CD14-positive monocyte (primary cell): ENCODE measurements at regions not wholly inside any gene's neighbourhood (a gene's known extent, or its start where the extent isn't known, plus 50 kb on each side); places are given as distances from the start of the nearest gene placed in this dataset.

Experiments used
- DNase-seq, 3 donors: peaks; one replicate each; pipeline ENCODE4 v3.0.0-alpha.2; 2011 to 2022
- H2AFZ ChIP-seq: 2 replicates; pipeline ENCODE4 v1.6.0; 2012; ENCODE audit warnings: mild to moderate bottlenecking, low read depth, low read length, inconsistent platforms; ENCODE audit not compliant: insufficient read depth, poor library complexity, severe bottlenecking
- H3K27ac ChIP-seq, 2 donors: 1 replicate in 1 of 2; 2 replicates in 1 of 2; pipeline ENCODE4 v1.5.1; 2012 to 2013; ENCODE audit warnings: low read length in 2 of 2, control low read depth in 1 of 2, inconsistent platforms in 1 of 2, low read depth in 1 of 2, mild to moderate bottlenecking in 1 of 2
- H3K27me3 ChIP-seq, 2 donors: one replicate each; pipeline versions ENCODE4 v1.6.0 to v1.6.1; 2011 to 2013; ENCODE audit warnings: low read length in 2 of 2; ENCODE audit not compliant: control insufficient read depth in 2 of 2, insufficient read depth in 2 of 2
- H3K36me3 ChIP-seq, 2 donors: replicated peaks in 1 of 2; 1 replicate in 1 of 2; 2 replicates in 1 of 2; pipeline versions ENCODE4 v1.5.1 to v1.6.1; 2012 to 2013; ENCODE audit warnings: low read length in 2 of 2, control low read depth in 1 of 2, inconsistent platforms in 1 of 2, mild to moderate bottlenecking in 1 of 2; ENCODE audit not compliant: insufficient read depth in 2 of 2, control insufficient read depth in 1 of 2
- H3K4me1 ChIP-seq, 2 donors: 1 replicate in 1 of 2; 2 replicates in 1 of 2; pipeline versions ENCODE4 v1.5.1 to v1.6.1; 2012 to 2013; ENCODE audit warnings: low read length in 2 of 2, control low read depth in 1 of 2, inconsistent platforms in 1 of 2, mild to moderate bottlenecking in 1 of 2, moderate library complexity in 1 of 2; ENCODE audit not compliant: insufficient read depth in 2 of 2, control insufficient read depth in 1 of 2
- H3K4me2 ChIP-seq: replicated peaks from 2 replicates; pipeline ENCODE3; 2012; ENCODE audit warnings: low read length, moderate library complexity, mild to moderate bottlenecking; ENCODE audit not compliant: poor library complexity, severe bottlenecking; ENCODE audit errors: extremely low read depth
- H3K4me3 ChIP-seq, 3 experiments: fragments of 200-600 bp in 1 of 3; sonication (generic) in 1 of 3; replicated peaks in 1 of 3; 1 replicate in 2 of 3; 2 replicates in 1 of 3; pipeline ENCODE4 v1.5.1; 2011 to 2013; ENCODE audit warnings: low read length in 3 of 3, mild to moderate bottlenecking in 3 of 3, control low read depth in 2 of 3, low read depth in 2 of 3, inconsistent platforms in 1 of 3, moderate library complexity in 1 of 3
- H3K79me2 ChIP-seq: 2 replicates; pipeline ENCODE4 v1.6.0; 2012; ENCODE audit warnings: mild to moderate bottlenecking, control low read depth, inconsistent platforms, low read length, moderate library complexity; ENCODE audit not compliant: insufficient read depth
- H3K9ac ChIP-seq: 2 replicates; pipeline ENCODE4 v1.6.0; 2017; ENCODE audit warnings: low read length, mild to moderate bottlenecking; ENCODE audit not compliant: insufficient read depth, poor library complexity, severe bottlenecking
- H3K9me3 ChIP-seq, 2 donors: replicated peaks in 1 of 2; 1 replicate in 1 of 2; 2 replicates in 1 of 2; pipeline versions ENCODE4 v1.5.1 to v1.6.1; 2012 to 2013; ENCODE audit warnings: low read length in 2 of 2, control low read depth in 1 of 2; ENCODE audit not compliant: control insufficient read depth in 1 of 2, insufficient read depth in 1 of 2
- H4K20me1 ChIP-seq: 2 replicates; pipeline ENCODE4 v1.6.0; 2012; ENCODE audit warnings: mild to moderate bottlenecking, low read length, control low read depth, moderate library complexity; ENCODE audit not compliant: insufficient read depth
- H3K27ac Mint-ChIP-seq, 7 donors: one replicate each; pipeline ENCODE4 v1.8.0; 2020; ENCODE audit warnings: mild to moderate bottlenecking in 7 of 7, mixed read lengths in 7 of 7, moderate library complexity in 6 of 7, inconsistent platforms in 2 of 7
- H3K27me3 Mint-ChIP-seq, 3 donors: one replicate each; pipeline ENCODE4 v1.8.0; 2021 to 2022; ENCODE audit warnings: low read depth in 3 of 3, mild to moderate bottlenecking in 3 of 3, mixed read lengths in 3 of 3, moderate library complexity in 3 of 3, inconsistent platforms in 1 of 3
- H3K36me3 Mint-ChIP-seq, 2 donors: one replicate each; pipeline ENCODE4 v1.8.0; 2020; ENCODE audit warnings: mixed read lengths in 2 of 2, inconsistent platforms in 1 of 2, mild to moderate bottlenecking in 1 of 2
- H3K4me1 Mint-ChIP-seq: one replicate; pipeline ENCODE4 v1.8.0; 2020; ENCODE audit warnings: mild to moderate bottlenecking, mixed read lengths
- H3K4me3 Mint-ChIP-seq, 2 donors: one replicate each; pipeline ENCODE4 v1.8.0; 2020; ENCODE audit warnings: mild to moderate bottlenecking in 2 of 2, mixed read lengths in 2 of 2, moderate library complexity in 1 of 2
- H3K9me3 Mint-ChIP-seq, 7 donors: one replicate each; pipeline ENCODE4 v1.8.0; 2020 to 2022; ENCODE audit warnings: mixed read lengths in 7 of 7, mild to moderate bottlenecking in 6 of 7, moderate library complexity in 6 of 7, inconsistent platforms in 2 of 7
- WGBS: methylation state at CpG from one replicate; pipeline ENCODE4 v1.1.5; 2013; ENCODE audit warnings: missing lambda C conversion rate; ENCODE audit not compliant: insufficient coverage; 5-methylcytosine and 5-hydroxymethylcytosine counted together
- intact Hi-C, 2 donors: fragments of 100-400 bp; cut with micrococcal nuclease; formaldehyde crosslinking; loops; one replicate each; pipeline versions ENCODE4 v1.15.0 to v1.15.1; 2023
- TF ChIP-seq, protein P1 (sequence below): fragments of 200-600 bp; IDR thresholded peaks from one replicate; pipeline ENCODE4 v1.8.0; 2022; ENCODE audit warnings: antibody characterized with exemption, mild to moderate bottlenecking

DNA sequence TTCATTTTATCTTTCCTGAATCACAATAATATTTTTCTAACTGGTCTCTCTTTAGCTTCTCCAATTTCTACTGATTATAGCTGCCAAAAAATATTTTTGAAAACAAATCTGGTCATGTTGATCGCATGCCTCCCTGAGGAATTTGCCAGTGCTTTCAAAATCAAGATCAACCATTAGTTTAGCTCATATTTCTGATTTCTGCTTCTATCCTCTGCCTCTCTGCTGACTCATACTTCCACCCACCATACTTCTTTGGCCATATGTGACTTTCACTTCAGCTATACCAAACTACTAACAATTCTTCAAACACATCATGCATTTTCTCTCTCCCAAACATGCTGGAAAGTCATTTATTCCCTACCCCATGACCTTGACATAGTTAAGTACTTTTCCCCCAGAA is 636.5 kb downstream of the TLE1 start:
- Mint-ChIP-seq H3K27me3 (peaks cover 0 to 5% (median 3%) of the 10 kb centered on the region in 3 donors), H3K27ac (no peak overlapping the region), H3K36me3 (no peaks in the 10 kb centered on the region), H3K4me1 (peaks cover 3% of the 10 kb centered on the region), H3K9me3 (peaks cover 0 to 9% (median 3%) of the 10 kb centered on the region in 7 donors), H3K4me3 (no peak overlapping the region)
- Histone ChIP-seq H4K20me1 (no peaks in the 10 kb centered on the region), H3K4me3 (no peak overlapping the region), H3K36me3 (no peaks in the 10 kb centered on the region), H3K4me1 (no peaks in the 10 kb centered on the region), H3K9me3 (no peaks in the 10 kb centered on the region), H3K27me3 (no peaks in the 10 kb centered on the region), H3K4me2 (no peak overlapping the region), H3K27ac (no peak overlapping the region), H2AFZ (no peak overlapping the region), H3K79me2 (no peaks in the 10 kb centered on the region), H3K9ac (no peak overlapping the region)
- intact Hi-C loops = no loop called here
- TF ChIP-seq, protein P1, sequence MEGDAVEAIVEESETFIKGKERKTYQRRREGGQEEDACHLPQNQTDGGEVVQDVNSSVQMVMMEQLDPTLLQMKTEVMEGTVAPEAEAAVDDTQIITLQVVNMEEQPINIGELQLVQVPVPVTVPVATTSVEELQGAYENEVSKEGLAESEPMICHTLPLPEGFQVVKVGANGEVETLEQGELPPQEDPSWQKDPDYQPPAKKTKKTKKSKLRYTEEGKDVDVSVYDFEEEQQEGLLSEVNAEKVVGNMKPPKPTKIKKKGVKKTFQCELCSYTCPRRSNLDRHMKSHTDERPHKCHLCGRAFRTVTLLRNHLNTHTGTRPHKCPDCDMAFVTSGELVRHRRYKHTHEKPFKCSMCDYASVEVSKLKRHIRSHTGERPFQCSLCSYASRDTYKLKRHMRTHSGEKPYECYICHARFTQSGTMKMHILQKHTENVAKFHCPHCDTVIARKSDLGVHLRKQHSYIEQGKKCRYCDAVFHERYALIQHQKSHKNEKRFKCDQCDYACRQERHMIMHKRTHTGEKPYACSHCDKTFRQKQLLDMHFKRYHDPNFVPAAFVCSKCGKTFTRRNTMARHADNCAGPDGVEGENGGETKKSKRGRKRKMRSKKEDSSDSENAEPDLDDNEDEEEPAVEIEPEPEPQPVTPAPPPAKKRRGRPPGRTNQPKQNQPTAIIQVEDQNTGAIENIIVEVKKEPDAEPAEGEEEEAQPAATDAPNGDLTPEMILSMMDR = no peak
- WGBS = 89% methylated on average over 1 of the region's 1 CpG
- no peak for DNase-seq

DNA sequence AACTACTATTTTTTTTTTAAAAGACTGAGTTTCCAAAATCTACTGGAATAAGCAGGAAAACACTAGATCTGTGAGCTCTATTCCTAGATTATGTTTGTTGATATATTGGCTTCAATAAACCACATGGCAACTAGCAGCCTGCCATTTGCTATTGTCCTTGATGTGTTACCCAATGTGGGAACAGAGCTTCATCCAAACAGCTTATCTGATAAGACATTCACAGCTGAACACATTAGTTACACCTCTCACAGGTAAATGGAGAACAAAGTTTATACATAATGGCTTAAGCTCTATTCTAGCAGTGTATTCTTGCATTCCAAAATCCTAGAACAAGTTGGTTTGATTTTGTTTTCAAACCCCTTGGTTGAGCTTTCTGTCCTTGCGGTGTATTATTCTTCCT is 642.1 kb downstream of the TLE1 start:
- H3K9me3 Mint-ChIP-seq = peaks cover 0 to 3% (median 2%) of the 10 kb centered on the region in 7 donors
- no peaks in the 10 kb centered on the region for H4K20me1 ChIP-seq
- H3K27me3 Mint-ChIP-seq = peaks cover 0 to 2% (median 0%) of the 10 kb centered on the region in 3 donors
- H3K9ac ChIP-seq = no peak overlapping the region
- H3K4me2 ChIP-seq = no peak overlapping the region
- no peaks in the 10 kb centered on the region for H3K4me1 Mint-ChIP-seq
- no peaks in the 10 kb centered on the region for H3K4me1 ChIP-seq
- TF ChIP-seq, protein P1 = no peak
- no peaks in the 10 kb centered on the region for H3K36me3 Mint-ChIP-seq
- DNase-seq = no peak
- H2AFZ ChIP-seq = no peak overlapping the region
- H3K27ac Mint-ChIP-seq = no peak overlapping the region
- H3K79me2 ChIP-seq = no peaks in the 10 kb centered on the region
- no peaks in the 10 kb centered on the region for H3K36me3 ChIP-seq
- no peak overlapping the region for H3K27ac ChIP-seq
- no peak overlapping the region for H3K4me3 ChIP-seq
- no peak overlapping the region for H3K4me3 Mint-ChIP-seq
- H3K27me3 ChIP-seq = no peaks in the 10 kb centered on the region
- H3K9me3 ChIP-seq = no peaks in the 10 kb centered on the region
- intact Hi-C loops = no loop called here
- no CpG with 5 or more reads among the region's 1 CpG for WGBS
